SK-N-SH treated with all-trans-retinoic acid at 6 μM for 48 hours (cell line): ENCODE measurements at regions not wholly inside any gene's neighbourhood (a gene's known extent, or its start where the extent isn't known, plus 50 kb on each side); places are given as distances from the start of the nearest gene placed in this dataset.
"Not testable (repeated sequence)": the region's sequence is repeated elsewhere in the genome, so short reads cannot be mapped to it uniquely, and the experiment has no call there.

Experiments
- ATAC-seq: fragments of 200-7000 bp; cut with Tn5 transposase; 3 replicates; pipeline ENCODE4 v1.9.1; 2020; ENCODE audit warnings: mild to moderate bottlenecking, moderate library complexity
- ARNTL ChIP-seq: fragments of 450-650 bp; formaldehyde crosslinking; IDR thresholded peaks from 2 replicates; pipeline ENCODE4 v1.5.0; 2020; ENCODE audit warnings: low read depth, mild to moderate bottlenecking, moderate library complexity, borderline replicate concordance
- BACH2 ChIP-seq: fragments of 250-450 bp; sonication (Bioruptor Pico); IDR thresholded peaks from 2 replicates; pipeline ENCODE4 v1.9.0; 2021; ENCODE audit warnings: mild to moderate bottlenecking, borderline replicate concordance
- CSDC2 ChIP-seq: fragments of 250-450 bp; sonication (Bioruptor Pico); IDR thresholded peaks from 2 replicates; pipeline ENCODE4 v1.5.0; 2020; ENCODE audit warnings: mild to moderate bottlenecking, moderate library complexity
- ESRRG ChIP-seq: fragments of 250-450 bp; sonication (Bioruptor Pico); IDR thresholded peaks from 2 replicates; pipeline ENCODE4 v1.6.1; 2021; ENCODE audit warnings: mild to moderate bottlenecking
- GLIS3 ChIP-seq: fragments of 250-450 bp; sonication (Bioruptor Pico); IDR thresholded peaks from 2 replicates; pipeline ENCODE4 v1.5.0; 2020; ENCODE audit warnings: mild to moderate bottlenecking, moderate library complexity
- ISL1 ChIP-seq: fragments of 250-450 bp; sonication (Bioruptor Pico); IDR thresholded peaks from 2 replicates; pipeline ENCODE4 v2.1.2; 2022; ENCODE audit warnings: mild to moderate bottlenecking, moderate library complexity
- OSR1 ChIP-seq: fragments of 250-450 bp; sonication (Bioruptor Pico); IDR thresholded peaks from 2 replicates; pipeline ENCODE4 v1.8.0; 2022; ENCODE audit warnings: moderate library complexity, mild to moderate bottlenecking, inconsistent platforms
- PPARA ChIP-seq: fragments of 250-450 bp; sonication (Bioruptor Pico); IDR thresholded peaks from 2 replicates; pipeline ENCODE4 v1.5.0; 2020; ENCODE audit warnings: mild to moderate bottlenecking, borderline replicate concordance
- RARB ChIP-seq: fragments of 250-450 bp; sonication (Bioruptor Pico); IDR thresholded peaks from 2 replicates; pipeline ENCODE4 v1.8.0; 2021; ENCODE audit warnings: mild to moderate bottlenecking, moderate library complexity
- SNAI2 ChIP-seq: fragments of 250-450 bp; sonication (Bioruptor Pico); IDR thresholded peaks from 2 replicates; pipeline ENCODE4 v1.5.0; 2020; ENCODE audit warnings: mild to moderate bottlenecking, moderate library complexity
- TCF4 ChIP-seq: fragments of 250-450 bp; sonication (Bioruptor Pico); IDR thresholded peaks from 2 replicates; pipeline ENCODE4 v1.8.0; 2021; ENCODE audit warnings: mild to moderate bottlenecking, moderate library complexity, borderline replicate concordance
- TOX ChIP-seq: fragments of 250-450 bp; sonication (Bioruptor Pico); IDR thresholded peaks from 2 replicates; pipeline ENCODE4 v1.8.0; 2021; ENCODE audit warnings: mild to moderate bottlenecking, moderate library complexity, borderline replicate concordance
- TSHZ2 ChIP-seq: fragments of 250-450 bp; sonication (Bioruptor Pico); IDR thresholded peaks from 2 replicates; pipeline ENCODE4 v1.5.0; 2020; ENCODE audit warnings: mild to moderate bottlenecking, moderate library complexity
- ZC3H10 ChIP-seq: fragments of 250-450 bp; sonication (Bioruptor Pico); IDR thresholded peaks from 2 replicates; pipeline ENCODE4 v1.5.1; 2021; ENCODE audit warnings: mild to moderate bottlenecking, moderate library complexity
- ZFP30 ChIP-seq: fragments of 450-650 bp; formaldehyde crosslinking; IDR thresholded peaks from 2 replicates; pipeline ENCODE4 v1.5.0; 2022; ENCODE audit warnings: mild to moderate bottlenecking, moderate library complexity
- ZNF565 ChIP-seq: fragments of 450-650 bp; formaldehyde crosslinking; conservative IDR thresholded peaks from 2 replicates; pipeline ENCODE4 v1.5.0; 2020; ENCODE audit warnings: low read depth, mild to moderate bottlenecking, moderate library complexity
- ZNF70 ChIP-seq: fragments of 450-650 bp; formaldehyde crosslinking; IDR thresholded peaks from 2 replicates; pipeline ENCODE4 v1.5.0; 2020; ENCODE audit warnings: mild to moderate bottlenecking, moderate library complexity
- ZNF8 ChIP-seq: fragments of 450-650 bp; formaldehyde crosslinking; IDR thresholded peaks from 2 replicates; pipeline ENCODE4 v1.5.0; 2020; ENCODE audit warnings: mild to moderate bottlenecking, moderate library complexity
- TF ChIP-seq, protein P1 (sequence below): fragments of 250-450 bp; sonication (Bioruptor Pico); IDR thresholded peaks from 2 replicates; pipeline ENCODE4 v1.5.1; 2020; ENCODE audit warnings: low read depth, mild to moderate bottlenecking, moderate library complexity
- TF ChIP-seq, protein P2 (sequence below): fragments of 250-450 bp; sonication (Bioruptor Pico); IDR thresholded peaks from 2 replicates; pipeline ENCODE4 v1.5.1; 2021; ENCODE audit warnings: mild to moderate bottlenecking, moderate library complexity
- TF ChIP-seq, protein P3 (sequence below): fragments of 250-450 bp; sonication (Bioruptor Pico); IDR thresholded peaks from 2 replicates; pipeline ENCODE4 v1.8.0; 2020; ENCODE audit warnings: mild to moderate bottlenecking, moderate library complexity, borderline replicate concordance

GRCh38 chr15:75114327-75114726 is 87.4 kb upstream of the C15orf39 start (continued):
- TF ChIP-seq BACH2 (CRISPR knock-in tag), result no peak
- TF ChIP-seq ESRRG (CRISPR knock-in tag), result no peak
- TF ChIP-seq, all 23 proteins: peak for 0

GRCh38 chr15:75114796-75115195 is 86.9 kb upstream of the C15orf39 start:
- TF ChIP-seq ZNF565 (CRISPR knock-in tag) (no peak), TOX (no peak), SNAI2 (no peak), ARNTL (CRISPR knock-in tag) (no peak), ZNF8 (CRISPR knock-in tag) (no peak), RARB (CRISPR knock-in tag) (no peak), ZFP30 (CRISPR knock-in tag) (no peak), TSHZ2 (CRISPR knock-in tag) (no peak), ZNF70 (no peak), CSDC2 (CRISPR knock-in tag) (no peak), PPARA (no peak), OSR1 (no peak), ZC3H10 (CRISPR knock-in tag) (no peak)
- TF ChIP-seq, protein P1, sequence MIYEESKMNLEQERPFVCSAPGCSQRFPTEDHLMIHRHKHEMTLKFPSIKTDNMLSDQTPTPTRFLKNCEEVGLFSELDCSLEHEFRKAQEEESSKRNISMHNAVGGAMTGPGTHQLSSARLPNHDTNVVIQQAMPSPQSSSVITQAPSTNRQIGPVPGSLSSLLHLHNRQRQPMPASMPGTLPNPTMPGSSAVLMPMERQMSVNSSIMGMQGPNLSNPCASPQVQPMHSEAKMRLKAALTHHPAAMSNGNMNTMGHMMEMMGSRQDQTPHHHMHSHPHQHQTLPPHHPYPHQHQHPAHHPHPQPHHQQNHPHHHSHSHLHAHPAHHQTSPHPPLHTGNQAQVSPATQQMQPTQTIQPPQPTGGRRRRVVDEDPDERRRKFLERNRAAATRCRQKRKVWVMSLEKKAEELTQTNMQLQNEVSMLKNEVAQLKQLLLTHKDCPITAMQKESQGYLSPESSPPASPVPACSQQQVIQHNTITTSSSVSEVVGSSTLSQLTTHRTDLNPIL (CRISPR knock-in tag), result no peak
- TF ChIP-seq, protein P2, sequence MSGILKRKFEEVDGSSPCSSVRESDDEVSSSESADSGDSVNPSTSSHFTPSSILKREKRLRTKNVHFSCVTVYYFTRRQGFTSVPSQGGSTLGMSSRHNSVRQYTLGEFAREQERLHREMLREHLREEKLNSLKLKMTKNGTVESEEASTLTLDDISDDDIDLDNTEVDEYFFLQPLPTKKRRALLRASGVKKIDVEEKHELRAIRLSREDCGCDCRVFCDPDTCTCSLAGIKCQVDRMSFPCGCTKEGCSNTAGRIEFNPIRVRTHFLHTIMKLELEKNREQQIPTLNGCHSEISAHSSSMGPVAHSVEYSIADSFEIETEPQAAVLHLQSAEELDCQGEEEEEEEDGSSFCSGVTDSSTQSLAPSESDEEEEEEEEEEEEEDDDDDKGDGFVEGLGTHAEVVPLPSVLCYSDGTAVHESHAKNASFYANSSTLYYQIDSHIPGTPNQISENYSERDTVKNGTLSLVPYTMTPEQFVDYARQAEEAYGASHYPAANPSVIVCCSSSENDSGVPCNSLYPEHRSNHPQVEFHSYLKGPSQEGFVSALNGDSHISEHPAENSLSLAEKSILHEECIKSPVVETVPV (CRISPR knock-in tag), result no peak
- TF ChIP-seq, protein P3, sequence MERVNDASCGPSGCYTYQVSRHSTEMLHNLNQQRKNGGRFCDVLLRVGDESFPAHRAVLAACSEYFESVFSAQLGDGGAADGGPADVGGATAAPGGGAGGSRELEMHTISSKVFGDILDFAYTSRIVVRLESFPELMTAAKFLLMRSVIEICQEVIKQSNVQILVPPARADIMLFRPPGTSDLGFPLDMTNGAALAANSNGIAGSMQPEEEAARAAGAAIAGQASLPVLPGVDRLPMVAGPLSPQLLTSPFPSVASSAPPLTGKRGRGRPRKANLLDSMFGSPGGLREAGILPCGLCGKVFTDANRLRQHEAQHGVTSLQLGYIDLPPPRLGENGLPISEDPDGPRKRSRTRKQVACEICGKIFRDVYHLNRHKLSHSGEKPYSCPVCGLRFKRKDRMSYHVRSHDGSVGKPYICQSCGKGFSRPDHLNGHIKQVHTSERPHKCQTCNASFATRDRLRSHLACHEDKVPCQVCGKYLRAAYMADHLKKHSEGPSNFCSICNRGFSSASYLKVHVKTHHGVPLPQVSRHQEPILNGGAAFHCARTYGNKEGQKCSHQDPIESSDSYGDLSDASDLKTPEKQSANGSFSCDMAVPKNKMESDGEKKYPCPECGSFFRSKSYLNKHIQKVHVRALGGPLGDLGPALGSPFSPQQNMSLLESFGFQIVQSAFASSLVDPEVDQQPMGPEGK (CRISPR knock-in tag), result no peak
- no peak for ATAC-seq

DNA sequence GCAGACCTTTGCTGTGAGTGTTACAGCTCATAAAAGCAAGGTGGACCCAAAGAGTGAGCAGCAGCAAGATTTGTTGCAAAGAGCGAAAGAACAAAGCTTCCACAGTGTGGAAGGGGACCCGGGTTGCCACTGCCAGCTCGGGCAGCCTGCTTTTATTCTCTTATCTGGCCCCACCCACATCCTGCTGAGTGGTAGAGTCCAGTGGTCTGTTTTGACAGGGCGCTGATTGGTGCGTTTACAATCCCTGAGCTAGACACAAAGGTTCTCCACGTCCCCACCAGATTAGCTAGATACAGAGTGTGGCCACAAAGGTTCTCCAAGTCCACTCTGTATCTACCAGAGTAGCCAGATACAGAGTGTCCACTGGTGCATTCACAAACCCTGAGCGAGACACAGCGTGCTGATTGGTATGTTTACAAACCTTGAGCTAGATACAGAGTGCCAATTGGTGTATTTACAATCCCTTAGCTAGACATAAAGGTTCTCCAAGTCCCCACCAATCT is 86.2 kb upstream of the C15orf39 start:
- not testable (repeated sequence) for ATAC-seq

DNA sequence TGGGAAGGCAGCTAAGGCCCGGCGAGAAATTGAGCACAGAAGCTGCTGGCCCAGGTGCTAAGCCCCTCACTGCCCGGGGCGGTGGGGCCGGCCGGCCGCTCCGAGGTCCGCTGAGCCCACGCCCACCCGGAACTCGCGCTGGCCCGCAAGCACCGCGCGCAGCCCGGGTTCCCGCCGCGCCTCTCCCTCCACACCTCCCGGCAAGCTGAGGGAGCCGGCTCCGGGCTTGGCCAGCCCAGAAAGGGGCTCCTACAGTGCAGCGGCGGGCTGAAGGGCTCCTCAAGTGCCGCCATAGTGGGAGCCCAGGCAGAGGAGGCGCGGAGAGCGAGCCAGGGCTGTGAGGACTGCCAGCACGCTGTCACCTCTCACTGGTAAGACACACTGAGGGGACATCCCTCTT is 85.5 kb upstream of the C15orf39 start:
- not testable (repeated sequence) for ATAC-seq

- no peak for ATAC-seq
- TF ChIP-seq RARB (CRISPR knock-in tag) (no peak), SNAI2 (no peak), CSDC2 (CRISPR knock-in tag) (no peak), ZNF565 (CRISPR knock-in tag) (no peak), ISL1 (CRISPR knock-in tag) (no peak), TOX (no peak), ARNTL (CRISPR knock-in tag) (no peak), TSHZ2 (CRISPR knock-in tag) (no peak), ZFP30 (CRISPR knock-in tag) (no peak), BACH2 (CRISPR knock-in tag) (no peak), TCF4 (no peak), GLIS3 (CRISPR knock-in tag) (no peak)
- TF ChIP-seq, protein P2 (CRISPR knock-in tag), result no peak
- TF ChIP-seq, protein P3 (CRISPR knock-in tag), result no peak
Observed at GRCh38 chr15:75117993-75118392, 83.7 kb upstream of the C15orf39 start.
